GM19452 (cell line): ENCODE measurements at regions not wholly inside any gene's neighbourhood (a gene's known extent, or its start where the extent isn't known, plus 50 kb on each side); places are given as distances from the start of the nearest gene placed in this dataset.
A peak's percentile ranks its signal among the peaks of the same experiment; 100 is the strongest.
"Not testable (repeated sequence)": the region's sequence is repeated elsewhere in the genome, so short reads cannot be mapped to it uniquely, and the experiment has no call there.

Source experiments
- ATAC-seq: cut with Tn5 transposase; IDR thresholded peaks from one replicate; pipeline ENCODE4 v1.9.1; 2021; ENCODE audit not compliant: unreplicated experiment

DNA sequence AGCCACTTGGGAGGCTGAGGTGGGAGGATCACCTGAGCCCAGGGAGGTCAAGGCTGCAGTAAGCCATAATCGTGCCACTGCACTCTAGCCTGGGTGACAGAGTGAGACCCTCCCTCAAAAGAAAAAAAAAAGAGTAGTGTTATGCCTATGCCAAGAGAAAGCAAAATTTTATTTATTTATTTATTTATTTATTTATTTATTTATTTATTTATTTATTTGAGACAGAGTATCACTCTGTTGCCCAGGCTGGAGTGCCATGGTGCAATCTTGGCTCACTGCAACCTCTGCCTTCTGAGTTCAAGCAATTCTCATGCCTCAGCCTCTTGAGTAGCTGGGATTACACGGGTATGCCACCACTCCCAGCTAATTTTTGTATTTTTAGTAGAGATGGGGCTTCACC is 72.6 kb upstream of the RAPGEF2 start:
- not testable (repeated sequence) for ATAC-seq

DNA sequence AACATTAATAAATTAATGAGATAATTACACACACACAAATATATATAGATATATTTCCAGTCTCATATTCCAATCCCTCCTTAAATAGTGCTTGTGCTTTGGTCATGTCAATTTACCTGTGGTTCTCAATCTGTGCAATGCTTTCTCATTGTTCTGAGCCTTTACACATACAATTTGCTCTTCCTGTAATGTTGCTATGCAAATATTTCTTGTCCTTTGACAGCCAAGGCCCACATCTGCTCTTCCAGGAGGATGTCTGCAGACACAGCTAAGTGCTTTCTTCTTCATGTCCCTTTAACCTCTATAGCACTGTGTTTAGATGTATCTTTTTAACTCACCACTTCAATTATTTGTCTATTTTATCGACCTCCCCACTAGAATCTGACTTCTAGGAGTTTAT is 67.3 kb upstream of the RAPGEF2 start:
- peak; percentile 51 for ATAC-seq

- ATAC-seq: no peak
Measured at GRCh38 chr4:159038536-159038935, 64.3 kb upstream of the RAPGEF2 start.

- no peak for ATAC-seq
Measured at GRCh38 chr4:159041054-159042034, 61.5 kb upstream of the RAPGEF2 start.

- ATAC-seq: no peak
Measured at GRCh38 chr4:159042097-159042605, 60.7 kb upstream of the RAPGEF2 start.

DNA sequence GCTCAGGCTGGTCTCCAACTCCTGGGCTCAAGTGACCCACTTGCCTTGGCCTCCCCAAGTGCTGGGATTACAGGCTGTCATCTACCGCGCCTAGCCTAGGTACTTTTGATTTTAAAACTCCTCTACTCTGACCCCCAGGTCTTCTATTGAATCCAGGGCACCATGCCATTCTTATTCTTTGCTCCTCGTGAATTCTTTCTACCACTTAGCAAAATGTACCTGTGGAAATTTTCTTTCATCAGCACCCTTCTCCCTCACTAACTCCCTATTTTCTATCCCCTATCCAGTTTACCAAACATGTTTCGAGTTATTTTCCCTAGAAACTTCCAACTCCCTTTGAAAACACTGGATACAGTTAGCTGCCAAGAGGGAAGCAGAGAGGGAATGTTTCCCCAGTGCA is 60.0 kb upstream of the RAPGEF2 start:
- ATAC-seq: no peak

GRCh38 chr4:159043861-159044260 is 59.0 kb upstream of the RAPGEF2 start:
- ATAC-seq: no peak

DNA sequence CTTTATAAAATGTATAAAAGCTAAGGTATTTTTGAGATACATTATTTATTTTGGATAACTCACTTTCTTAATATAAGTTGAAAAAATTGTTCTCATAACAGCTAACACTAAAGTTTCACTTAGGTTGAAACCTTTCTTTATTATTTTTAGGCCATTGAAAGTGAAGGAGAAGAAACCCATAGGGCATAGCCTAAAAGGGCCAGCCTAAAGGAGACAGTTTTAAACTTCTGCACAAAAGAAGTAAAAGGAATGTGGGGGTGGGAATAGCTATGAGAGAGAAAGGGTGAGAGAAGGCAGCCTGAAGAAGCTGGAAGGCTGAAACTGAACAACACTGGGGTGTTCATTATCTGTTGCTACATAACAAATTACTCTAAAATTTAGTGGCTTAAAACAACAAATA is 57.6 kb upstream of the RAPGEF2 start:
- ATAC-seq: no peak

DNA sequence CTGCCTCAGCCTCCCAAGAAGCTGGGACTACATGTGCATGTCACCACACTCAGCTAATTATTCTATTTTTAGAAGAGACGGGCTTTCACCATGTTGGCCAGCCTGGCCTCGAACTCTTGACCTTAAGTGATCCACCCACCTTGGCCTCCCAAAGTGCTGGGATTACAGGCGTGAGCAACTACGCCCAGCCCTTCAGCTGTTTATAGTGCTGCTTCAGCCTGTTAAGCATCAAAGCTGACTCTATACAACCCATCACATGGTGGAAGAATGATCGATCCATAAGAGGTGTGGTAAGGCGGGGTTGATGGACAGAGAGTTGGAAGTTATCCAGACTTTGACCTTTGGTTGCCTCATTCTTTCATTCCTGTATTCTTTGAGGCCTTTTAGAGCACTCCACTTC is 56.2 kb upstream of the RAPGEF2 start:
- ATAC-seq: no peak

DNA sequence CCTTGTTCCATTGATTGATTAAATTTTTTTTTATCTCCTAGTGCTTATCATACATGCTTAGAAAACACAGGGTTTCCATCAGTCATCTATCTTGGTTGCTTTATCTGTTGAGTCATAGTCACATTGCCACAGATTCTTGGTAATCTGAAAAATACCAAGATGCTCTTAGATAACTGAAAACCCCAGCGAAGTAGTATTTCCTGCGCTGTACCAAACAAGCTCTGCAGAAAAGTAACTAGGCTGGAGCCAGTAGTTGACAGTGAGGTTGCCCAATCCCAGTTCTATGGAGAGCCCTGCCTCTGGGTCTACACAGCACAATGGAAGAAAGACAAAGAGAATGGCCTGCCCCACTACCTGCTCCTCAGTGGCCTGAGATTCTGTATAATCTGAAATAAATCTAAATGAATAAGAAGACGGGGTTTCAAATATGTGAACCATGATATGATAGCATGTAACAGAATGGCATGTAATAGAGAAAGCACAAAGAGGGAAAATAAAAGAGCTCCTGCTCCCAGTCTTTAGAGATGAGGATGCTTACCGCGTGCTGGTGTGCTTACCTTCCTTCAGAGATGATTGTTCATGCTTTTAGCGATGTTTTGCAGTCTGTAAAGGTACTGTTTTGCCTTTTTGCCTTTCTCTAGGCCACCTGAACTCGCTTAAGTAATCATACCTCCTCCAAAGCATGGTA is 55.3 kb upstream of the RAPGEF2 start:
- ATAC-seq: no peak

- ATAC-seq: no peak
Measured at GRCh38 chr4:159048166-159048886, 54.6 kb upstream of the RAPGEF2 start.

- no peak for ATAC-seq
Measured at GRCh38 chr4:159049780-159050375, 53.0 kb upstream of the RAPGEF2 start.

- peak; percentile 91 for ATAC-seq
Measured at GRCh38 chr4:159051245-159052071, 51.4 kb upstream of the RAPGEF2 start.

DNA sequence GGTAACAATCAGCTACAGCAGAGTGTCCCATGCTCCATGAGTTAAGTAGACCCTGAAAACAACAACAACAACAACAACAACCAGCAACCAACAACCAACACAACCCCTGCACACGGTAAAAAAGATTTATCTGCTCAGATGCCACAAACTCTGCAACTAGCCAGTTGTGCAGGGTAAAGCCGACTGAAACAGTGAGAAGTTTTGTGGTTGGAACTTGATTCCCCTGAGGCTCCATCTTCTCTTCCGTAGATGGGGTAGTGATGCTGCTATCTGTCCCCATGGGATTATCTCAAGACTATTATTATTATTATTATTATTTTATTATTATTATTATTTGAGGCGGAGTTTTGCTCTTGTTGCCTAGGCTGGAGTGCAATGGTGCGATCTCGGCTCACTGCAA is 50.6 kb upstream of the RAPGEF2 start:
- peak; percentile 51 for ATAC-seq
